ENCODE measurements at regions not wholly inside any gene's neighbourhood (a gene's known extent, or its start where the extent isn't known, plus 50 kb on each side); places are given as distances from the start of the nearest gene placed in this dataset.
A peak's percentile ranks its signal among the peaks of the same experiment; 100 is the strongest.
"Not testable (repeated sequence)": the region's sequence is repeated elsewhere in the genome, so short reads cannot be mapped to it uniquely, and the experiment has no call there.

- FAIRE-seq, result not testable (repeated sequence)
These were observed 1385.1 kb downstream of the REEP3 start for GRCh38 chr10:64906311-64906710.

- FAIRE-seq, result not testable (repeated sequence)
These were observed 1403.1 kb downstream of the REEP3 start for GRCh38 chr10:64924306-64924705.

- FAIRE-seq, result no peak
These were observed 1430.8 kb downstream of the REEP3 start for GRCh38 chr10:64952042-64952441.

- no peak for FAIRE-seq
These were observed 1435.2 kb downstream of the REEP3 start for GRCh38 chr10:64956441-64956840.

GRCh38 chr10:64959116-64959515 lies 1437.9 kb downstream of the REEP3 start:
- no peak for FAIRE-seq

GRCh38 chr10:64959883-64960282 lies 1438.7 kb downstream of the REEP3 start:
- FAIRE-seq, result no peak

GRCh38 chr10:64973391-64973790 lies 1452.2 kb downstream of the REEP3 start:
- FAIRE-seq, result no peak

- no peak for FAIRE-seq
These were observed 1454.9 kb downstream of the REEP3 start for GRCh38 chr10:64976150-64976549.

GRCh38 chr10:64977915-64978314 lies 1456.7 kb downstream of the REEP3 start:
- FAIRE-seq, result peak; percentile 61

- FAIRE-seq, result no peak
These were observed 1475.7 kb downstream of the REEP3 start for GRCh38 chr10:64996886-64997285.

- FAIRE-seq, result no peak
These were observed 1489.6 kb downstream of the REEP3 start for GRCh38 chr10:65010845-65011244.

GRCh38 chr10:65017523-65017922 lies 1496.3 kb downstream of the REEP3 start:
- no peak for FAIRE-seq

GRCh38 chr10:65024886-65025285 lies 1503.7 kb downstream of the REEP3 start:
- peak; percentile 53 for FAIRE-seq

GRCh38 chr10:65030263-65030662 lies 1509.1 kb downstream of the REEP3 start:
- no peak for FAIRE-seq

- no peak for FAIRE-seq
These were observed 1511.9 kb downstream of the REEP3 start for GRCh38 chr10:65032867-65033769.

GRCh38 chr10:65033957-65034356 lies 1512.8 kb downstream of the REEP3 start:
- no peak for FAIRE-seq

GRCh38 chr10:65040796-65041195 lies 1519.6 kb downstream of the REEP3 start:
- no peak for FAIRE-seq

GRCh38 chr10:65041307-65041706 lies 1520.1 kb downstream of the REEP3 start:
- FAIRE-seq, result no peak

GRCh38 chr10:65042496-65042895 lies 1521.3 kb downstream of the REEP3 start:
- no peak for FAIRE-seq

GRCh38 chr10:65046831-65047230 lies 1525.6 kb downstream of the REEP3 start:
- no peak for FAIRE-seq

GRCh38 chr10:65052111-65052510 lies 1530.9 kb downstream of the REEP3 start:
- not testable (repeated sequence) for FAIRE-seq

- FAIRE-seq, result not testable (repeated sequence)
These were observed 1532.2 kb downstream of the REEP3 start for GRCh38 chr10:65053397-65053796.

GRCh38 chr10:65053831-65054351 lies 1532.7 kb downstream of the REEP3 start:
- FAIRE-seq, result not testable (repeated sequence)

GRCh38 chr10:65054701-65055100 lies 1533.5 kb downstream of the REEP3 start:
- not testable (repeated sequence) for FAIRE-seq

Measured in colon (tissue), 2 donors.